HG02981 (cell line): ENCODE measurements at regions not wholly inside any gene's neighbourhood (a gene's known extent, or its start where the extent isn't known, plus 50 kb on each side); places are given as distances from the start of the nearest gene placed in this dataset.

ENCODE experiments used
- ATAC-seq: cut with Tn5 transposase; IDR thresholded peaks from one replicate; pipeline ENCODE4 v1.9.1; 2021; ENCODE audit warnings: mild to moderate bottlenecking, moderate library complexity; ENCODE audit not compliant: unreplicated experiment

- ATAC-seq = no peak
Measured at GRCh38 chr5:29779141-29779540, 1414.3 kb upstream of the CDH6 start.

- no peak for ATAC-seq
Measured at GRCh38 chr5:29777373-29777772, 1416.1 kb upstream of the CDH6 start.

- no peak for ATAC-seq
Measured at GRCh38 chr5:29770936-29771335, 1422.5 kb upstream of the CDH6 start.

- ATAC-seq = no peak
Measured at GRCh38 chr5:29769474-29769873, 1424.0 kb upstream of the CDH6 start.

- ATAC-seq = no peak
Measured at GRCh38 chr5:29758986-29759421, 1434.5 kb upstream of the CDH6 start.

- no peak for ATAC-seq
Measured at GRCh38 chr5:29750453-29750852, 1443.0 kb upstream of the CDH6 start.

GRCh38 chr5:29744618-29745017 lies 1448.9 kb upstream of the CDH6 start:
- no peak for ATAC-seq

- ATAC-seq = no peak
Measured at GRCh38 chr5:29720954-29721353, 1472.5 kb upstream of the CDH6 start.

GRCh38 chr5:29719171-29719570 lies 1474.3 kb upstream of the CDH6 start:
- no peak for ATAC-seq

- no peak for ATAC-seq
Measured at GRCh38 chr5:29715167-29715566, 1478.3 kb upstream of the CDH6 start.

- no peak for ATAC-seq
Measured at GRCh38 chr5:29702875-29703274, 1490.6 kb upstream of the CDH6 start.

GRCh38 chr5:29701600-29701999 lies 1491.9 kb upstream of the CDH6 start:
- ATAC-seq = no peak

- no peak for ATAC-seq
Measured at GRCh38 chr5:29697785-29698414, 1495.6 kb upstream of the CDH6 start.

- ATAC-seq = no peak
Measured at GRCh38 chr5:29697278-29697677, 1496.2 kb upstream of the CDH6 start.

- no peak for ATAC-seq
Measured at GRCh38 chr5:29672678-29673077, 1520.8 kb upstream of the CDH6 start.

- ATAC-seq = no peak
Measured at GRCh38 chr5:29662876-29663275, 1530.6 kb upstream of the CDH6 start.

- ATAC-seq = no peak
Measured at GRCh38 chr5:29654954-29655353, 1538.5 kb upstream of the CDH6 start.

GRCh38 chr5:29649321-29649720 lies 1544.2 kb upstream of the CDH6 start:
- ATAC-seq = no peak

- ATAC-seq = no peak
Measured at GRCh38 chr5:29642601-29643000, 1550.9 kb upstream of the CDH6 start.

- no peak for ATAC-seq
Measured at GRCh38 chr5:29614206-29614605, 1579.3 kb upstream of the CDH6 start.

- ATAC-seq = no peak
Measured at GRCh38 chr5:29588236-29588635, 1605.2 kb upstream of the CDH6 start.

- ATAC-seq = no peak
Measured at GRCh38 chr5:29587832-29588231, 1605.7 kb upstream of the CDH6 start.

- ATAC-seq = no peak
Measured at GRCh38 chr5:29568028-29568427, 1625.5 kb upstream of the CDH6 start.
